ENCODE measurements at regions not wholly inside any gene's neighbourhood (a gene's known extent, or its start where the extent isn't known, plus 50 kb on each side); places are given as distances from the start of the nearest gene placed in this dataset.

DNA sequence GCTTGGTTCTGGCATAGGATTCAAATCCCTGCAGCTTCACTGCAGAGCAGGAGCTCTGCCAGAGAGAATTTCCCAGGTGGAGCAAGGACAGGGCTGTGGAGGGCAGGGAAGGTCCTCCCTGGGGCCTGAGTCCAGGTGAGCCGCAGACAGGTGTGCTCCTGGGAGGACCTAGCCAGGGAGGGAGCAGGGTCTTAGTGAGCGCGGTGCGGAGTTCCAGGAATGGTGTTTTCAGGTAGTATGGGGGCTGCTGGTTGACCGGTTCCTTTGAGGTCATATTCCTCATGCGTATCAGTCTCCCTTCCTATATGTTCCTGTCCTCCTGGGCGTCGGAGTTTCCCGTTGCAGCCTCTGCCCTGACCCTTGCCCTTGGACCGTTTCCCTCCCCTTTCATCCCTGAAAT, 813.3 kb downstream of the KCNJ18 start:
- Histone ChIP-seq H3K4me3 (no peak overlapping the region), H3K9me2 (ENCODE audit: insufficient read depth) (no peaks in the 10 kb centered on the region), H3K36me3 (ENCODE audit: insufficient read depth) (no peaks in the 10 kb centered on the region; the same call in 1 of the 2 replicates), H2AFZ (no peak overlapping the region), H3F3A (replicated peaks; ENCODE audit: low read depth) (no peaks in the 10 kb centered on the region), H3K27ac (ENCODE audit: low read depth) (no peak overlapping the region), H4K20me1 (replicated peaks; ENCODE audit: insufficient read depth) (no peaks in the 10 kb centered on the region), H3K4me2 (no peak overlapping the region), H3K79me2 (replicated peaks; ENCODE audit: insufficient read depth) (no peaks in the 10 kb centered on the region), H3K27me3 (ENCODE audit: insufficient read depth) (no peaks in the 10 kb centered on the region), H3K4me1 (ENCODE audit: insufficient read depth) (no peaks in the 10 kb centered on the region)
- no peak for DNase-seq (ENCODE audit: low spot score)
- Mint-ChIP-seq H3K9me3 (peaks cover 94% of the 10 kb centered on the region), H3K27me3 (ENCODE audit: insufficient read depth, low read depth, poor library complexity) (peaks cover 12% of the 10 kb centered on the region), H3K4me3 (no peak overlapping the region), H3K4me1 (no peaks in the 10 kb centered on the region), H3K36me3 (ENCODE audit: low read depth) (peaks cover 25% of the 10 kb centered on the region), H3K27ac (no peak overlapping the region)
- ATAC-seq, result no peak
- TF ChIP-seq EZH2phosphoT487 (IDR thresholded peaks at IDR 0.05; ENCODE audit: unreplicated experiment) (no peak), POLR2AphosphoS5 (IDR thresholded peaks at IDR 0.05; ENCODE audit: low read depth) (no peak), NANOG (IDR thresholded peaks at IDR 0.05; ENCODE audit: borderline replicate concordance) (no peak), JUNB (IDR thresholded peaks at IDR 0.05; ENCODE audit: unreplicated experiment) (no peak), ZNF114 (CRISPR knock-in tag; IDR thresholded peaks at IDR 0.05) (no peak), ZNF331 (CRISPR knock-in tag; IDR thresholded peaks at IDR 0.05; ENCODE audit: low read depth) (no peak), EZH2 (IDR thresholded peaks at IDR 0.05; ENCODE audit: low read depth, unreplicated experiment) (no peak), STAT1 (IDR thresholded peaks at IDR 0.05; ENCODE audit: unreplicated experiment) (no peak), CREB1 (CRISPR knock-in tag; IDR thresholded peaks at IDR 0.05; ENCODE audit: low read depth) (no peak)
- TF ChIP-seq, protein P1, sequence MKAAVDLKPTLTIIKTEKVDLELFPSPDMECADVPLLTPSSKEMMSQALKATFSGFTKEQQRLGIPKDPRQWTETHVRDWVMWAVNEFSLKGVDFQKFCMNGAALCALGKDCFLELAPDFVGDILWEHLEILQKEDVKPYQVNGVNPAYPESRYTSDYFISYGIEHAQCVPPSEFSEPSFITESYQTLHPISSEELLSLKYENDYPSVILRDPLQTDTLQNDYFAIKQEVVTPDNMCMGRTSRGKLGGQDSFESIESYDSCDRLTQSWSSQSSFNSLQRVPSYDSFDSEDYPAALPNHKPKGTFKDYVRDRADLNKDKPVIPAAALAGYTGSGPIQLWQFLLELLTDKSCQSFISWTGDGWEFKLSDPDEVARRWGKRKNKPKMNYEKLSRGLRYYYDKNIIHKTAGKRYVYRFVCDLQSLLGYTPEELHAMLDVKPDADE (IDR thresholded peaks at IDR 0.05), result no peak
- TF ChIP-seq, protein P2, sequence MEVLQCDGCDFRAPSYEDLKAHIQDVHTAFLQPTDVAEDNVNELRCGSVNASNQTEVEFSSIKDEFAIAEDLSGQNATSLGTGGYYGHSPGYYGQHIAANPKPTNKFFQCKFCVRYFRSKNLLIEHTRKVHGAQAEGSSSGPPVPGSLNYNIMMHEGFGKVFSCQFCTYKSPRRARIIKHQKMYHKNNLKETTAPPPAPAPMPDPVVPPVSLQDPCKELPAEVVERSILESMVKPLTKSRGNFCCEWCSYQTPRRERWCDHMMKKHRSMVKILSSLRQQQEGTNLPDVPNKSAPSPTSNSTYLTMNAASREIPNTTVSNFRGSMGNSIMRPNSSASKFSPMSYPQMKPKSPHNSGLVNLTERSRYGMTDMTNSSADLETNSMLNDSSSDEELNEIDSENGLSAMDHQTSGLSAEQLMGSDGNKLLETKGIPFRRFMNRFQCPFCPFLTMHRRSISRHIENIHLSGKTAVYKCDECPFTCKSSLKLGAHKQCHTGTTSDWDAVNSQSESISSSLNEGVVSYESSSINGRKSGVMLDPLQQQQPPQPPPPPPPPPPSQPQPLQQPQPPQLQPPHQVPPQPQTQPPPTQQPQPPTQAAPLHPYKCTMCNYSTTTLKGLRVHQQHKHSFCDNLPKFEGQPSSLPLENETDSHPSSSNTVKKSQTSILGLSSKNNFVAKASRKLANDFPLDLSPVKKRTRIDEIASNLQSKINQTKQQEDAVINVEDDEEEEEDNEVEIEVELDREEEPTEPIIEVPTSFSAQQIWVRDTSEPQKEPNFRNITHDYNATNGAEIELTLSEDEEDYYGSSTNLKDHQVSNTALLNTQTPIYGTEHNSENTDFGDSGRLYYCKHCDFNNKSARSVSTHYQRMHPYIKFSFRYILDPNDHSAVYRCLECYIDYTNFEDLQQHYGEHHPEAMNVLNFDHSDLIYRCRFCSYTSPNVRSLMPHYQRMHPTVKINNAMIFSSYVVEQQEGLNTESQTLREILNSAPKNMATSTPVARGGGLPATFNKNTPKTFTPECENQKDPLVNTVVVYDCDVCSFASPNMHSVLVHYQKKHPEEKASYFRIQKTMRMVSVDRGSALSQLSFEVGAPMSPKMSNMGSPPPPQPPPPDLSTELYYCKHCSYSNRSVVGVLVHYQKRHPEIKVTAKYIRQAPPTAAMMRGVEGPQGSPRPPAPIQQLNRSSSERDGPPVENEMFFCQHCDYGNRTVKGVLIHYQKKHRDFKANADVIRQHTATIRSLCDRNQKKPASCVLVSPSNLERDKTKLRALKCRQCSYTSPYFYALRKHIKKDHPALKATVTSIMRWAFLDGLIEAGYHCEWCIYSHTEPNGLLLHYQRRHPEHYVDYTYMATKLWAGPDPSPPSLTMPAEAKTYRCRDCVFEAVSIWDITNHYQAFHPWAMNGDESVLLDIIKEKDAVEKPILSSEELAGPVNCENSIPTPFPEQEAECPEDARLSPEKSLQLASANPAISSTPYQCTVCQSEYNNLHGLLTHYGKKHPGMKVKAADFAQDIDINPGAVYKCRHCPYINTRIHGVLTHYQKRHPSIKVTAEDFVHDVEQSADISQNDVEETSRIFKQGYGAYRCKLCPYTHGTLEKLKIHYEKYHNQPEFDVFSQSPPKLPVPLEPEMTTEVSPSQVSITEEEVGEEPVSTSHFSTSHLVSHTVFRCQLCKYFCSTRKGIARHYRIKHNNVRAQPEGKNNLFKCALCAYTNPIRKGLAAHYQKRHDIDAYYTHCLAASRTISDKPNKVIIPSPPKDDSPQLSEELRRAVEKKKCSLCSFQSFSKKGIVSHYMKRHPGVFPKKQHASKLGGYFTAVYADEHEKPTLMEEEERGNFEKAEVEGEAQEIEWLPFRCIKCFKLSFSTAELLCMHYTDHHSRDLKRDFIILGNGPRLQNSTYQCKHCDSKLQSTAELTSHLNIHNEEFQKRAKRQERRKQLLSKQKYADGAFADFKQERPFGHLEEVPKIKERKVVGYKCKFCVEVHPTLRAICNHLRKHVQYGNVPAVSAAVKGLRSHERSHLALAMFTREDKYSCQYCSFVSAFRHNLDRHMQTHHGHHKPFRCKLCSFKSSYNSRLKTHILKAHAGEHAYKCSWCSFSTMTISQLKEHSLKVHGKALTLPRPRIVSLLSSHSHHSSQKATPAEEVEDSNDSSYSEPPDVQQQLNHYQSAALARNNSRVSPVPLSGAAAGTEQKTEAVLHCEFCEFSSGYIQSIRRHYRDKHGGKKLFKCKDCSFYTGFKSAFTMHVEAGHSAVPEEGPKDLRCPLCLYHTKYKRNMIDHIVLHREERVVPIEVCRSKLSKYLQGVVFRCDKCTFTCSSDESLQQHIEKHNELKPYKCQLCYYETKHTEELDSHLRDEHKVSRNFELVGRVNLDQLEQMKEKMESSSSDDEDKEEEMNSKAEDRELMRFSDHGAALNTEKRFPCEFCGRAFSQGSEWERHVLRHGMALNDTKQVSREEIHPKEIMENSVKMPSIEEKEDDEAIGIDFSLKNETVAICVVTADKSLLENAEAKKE (CRISPR knock-in tag; IDR thresholded peaks at IDR 0.05), result no peak
- TF ChIP-seq, protein P3, sequence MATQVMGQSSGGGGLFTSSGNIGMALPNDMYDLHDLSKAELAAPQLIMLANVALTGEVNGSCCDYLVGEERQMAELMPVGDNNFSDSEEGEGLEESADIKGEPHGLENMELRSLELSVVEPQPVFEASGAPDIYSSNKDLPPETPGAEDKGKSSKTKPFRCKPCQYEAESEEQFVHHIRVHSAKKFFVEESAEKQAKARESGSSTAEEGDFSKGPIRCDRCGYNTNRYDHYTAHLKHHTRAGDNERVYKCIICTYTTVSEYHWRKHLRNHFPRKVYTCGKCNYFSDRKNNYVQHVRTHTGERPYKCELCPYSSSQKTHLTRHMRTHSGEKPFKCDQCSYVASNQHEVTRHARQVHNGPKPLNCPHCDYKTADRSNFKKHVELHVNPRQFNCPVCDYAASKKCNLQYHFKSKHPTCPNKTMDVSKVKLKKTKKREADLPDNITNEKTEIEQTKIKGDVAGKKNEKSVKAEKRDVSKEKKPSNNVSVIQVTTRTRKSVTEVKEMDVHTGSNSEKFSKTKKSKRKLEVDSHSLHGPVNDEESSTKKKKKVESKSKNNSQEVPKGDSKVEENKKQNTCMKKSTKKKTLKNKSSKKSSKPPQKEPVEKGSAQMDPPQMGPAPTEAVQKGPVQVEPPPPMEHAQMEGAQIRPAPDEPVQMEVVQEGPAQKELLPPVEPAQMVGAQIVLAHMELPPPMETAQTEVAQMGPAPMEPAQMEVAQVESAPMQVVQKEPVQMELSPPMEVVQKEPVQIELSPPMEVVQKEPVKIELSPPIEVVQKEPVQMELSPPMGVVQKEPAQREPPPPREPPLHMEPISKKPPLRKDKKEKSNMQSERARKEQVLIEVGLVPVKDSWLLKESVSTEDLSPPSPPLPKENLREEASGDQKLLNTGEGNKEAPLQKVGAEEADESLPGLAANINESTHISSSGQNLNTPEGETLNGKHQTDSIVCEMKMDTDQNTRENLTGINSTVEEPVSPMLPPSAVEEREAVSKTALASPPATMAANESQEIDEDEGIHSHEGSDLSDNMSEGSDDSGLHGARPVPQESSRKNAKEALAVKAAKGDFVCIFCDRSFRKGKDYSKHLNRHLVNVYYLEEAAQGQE (IDR thresholded peaks at IDR 0.05; ENCODE audit: unreplicated experiment), result no peak
- TF ChIP-seq, protein P4, sequence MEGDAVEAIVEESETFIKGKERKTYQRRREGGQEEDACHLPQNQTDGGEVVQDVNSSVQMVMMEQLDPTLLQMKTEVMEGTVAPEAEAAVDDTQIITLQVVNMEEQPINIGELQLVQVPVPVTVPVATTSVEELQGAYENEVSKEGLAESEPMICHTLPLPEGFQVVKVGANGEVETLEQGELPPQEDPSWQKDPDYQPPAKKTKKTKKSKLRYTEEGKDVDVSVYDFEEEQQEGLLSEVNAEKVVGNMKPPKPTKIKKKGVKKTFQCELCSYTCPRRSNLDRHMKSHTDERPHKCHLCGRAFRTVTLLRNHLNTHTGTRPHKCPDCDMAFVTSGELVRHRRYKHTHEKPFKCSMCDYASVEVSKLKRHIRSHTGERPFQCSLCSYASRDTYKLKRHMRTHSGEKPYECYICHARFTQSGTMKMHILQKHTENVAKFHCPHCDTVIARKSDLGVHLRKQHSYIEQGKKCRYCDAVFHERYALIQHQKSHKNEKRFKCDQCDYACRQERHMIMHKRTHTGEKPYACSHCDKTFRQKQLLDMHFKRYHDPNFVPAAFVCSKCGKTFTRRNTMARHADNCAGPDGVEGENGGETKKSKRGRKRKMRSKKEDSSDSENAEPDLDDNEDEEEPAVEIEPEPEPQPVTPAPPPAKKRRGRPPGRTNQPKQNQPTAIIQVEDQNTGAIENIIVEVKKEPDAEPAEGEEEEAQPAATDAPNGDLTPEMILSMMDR (conservative IDR thresholded peaks at IDR 0.05; ENCODE audit: low read depth in 2 of 2), result no peak
